Kidney (tissue), 13 donors: ENCODE measurements at regions not wholly inside any gene's neighbourhood (a gene's known extent, or its start where the extent isn't known, plus 50 kb on each side); places are given as distances from the start of the nearest gene placed in this dataset.

Experiments used
- DNase-seq, 5 donors: peaks; one replicate each; pipeline ENCODE4 v3.0.0-alpha.2; 2013 to 2020
- FAIRE-seq: peaks from 2 replicates; lab custom pipeline; 2012; peaks lifted over from hg19 to GRCh38; lab: Jason Lieb, UNC
- H3K27ac ChIP-seq, 2 donors: one replicate each; pipeline ENCODE4 v1.7.0; 2013; ENCODE audit warnings: low read depth in 2 of 2, low read length in 2 of 2, inconsistent platforms in 1 of 2
- H3K27me3 ChIP-seq: one replicate; pipeline ENCODE4 v1.7.1; 2013; ENCODE audit warnings: low read length, inconsistent platforms; ENCODE audit not compliant: control insufficient read depth, insufficient read depth
- H3K36me3 ChIP-seq, 3 donors: one replicate each; pipeline versions ENCODE4 v1.7.0 to v1.7.1; 2013; ENCODE audit warnings: low read length in 3 of 3, control low read depth in 1 of 3, inconsistent platforms in 1 of 3; ENCODE audit not compliant: insufficient read depth in 3 of 3, control insufficient read depth in 2 of 3
- H3K4me1 ChIP-seq, 3 donors: one replicate each; pipeline versions ENCODE4 v1.7.0 to v1.7.1; 2013; ENCODE audit warnings: low read length in 3 of 3, inconsistent platforms in 1 of 3, low read depth in 1 of 3; ENCODE audit not compliant: control insufficient read depth in 2 of 3, insufficient read depth in 2 of 3
- H3K4me3 ChIP-seq, 3 donors: one replicate each; pipeline versions ENCODE4 v1.7.0 to v1.8.1; 2013; ENCODE audit warnings: low read length in 3 of 3, control low read depth in 1 of 3, inconsistent platforms in 1 of 3
- H3K9ac ChIP-seq, 3 donors: one replicate each; pipeline versions ENCODE4 v1.7.0 to v1.7.1; 2013; ENCODE audit warnings: low read length in 3 of 3, control low read depth in 1 of 3, inconsistent platforms in 1 of 3
- H3K9me3 ChIP-seq, 3 donors: one replicate each; pipeline versions ENCODE4 v1.7.0 to v1.7.1; 2013; ENCODE audit warnings: low read length in 3 of 3, control low read depth in 1 of 3, inconsistent platforms in 1 of 3; ENCODE audit not compliant: control insufficient read depth in 2 of 3, insufficient read depth in 1 of 3
- intact Hi-C: fragments of 100-400 bp; cut with DNase I; formaldehyde crosslinking; loops from one replicate; pipeline ENCODE4 v1.11.1; 2022
- TF ChIP-seq, protein P1 (sequence below): IDR thresholded peaks from 3 replicates; pipeline ENCODE4 v1.5.1; 2012; ENCODE audit warnings: mild to moderate bottlenecking, moderate library complexity, borderline replicate concordance; ENCODE audit not compliant: insufficient read depth; ENCODE audit errors: extremely low read depth
- donor health status: control.
- donor health status: control.
- donor health status: control.
- donor health status: control.
- donor health status: control.
- donor health status: DM: yes; HTN: yes; CAD: no.
- donor health status: Normal renal cell carcinoma (clear cell type).

DNA sequence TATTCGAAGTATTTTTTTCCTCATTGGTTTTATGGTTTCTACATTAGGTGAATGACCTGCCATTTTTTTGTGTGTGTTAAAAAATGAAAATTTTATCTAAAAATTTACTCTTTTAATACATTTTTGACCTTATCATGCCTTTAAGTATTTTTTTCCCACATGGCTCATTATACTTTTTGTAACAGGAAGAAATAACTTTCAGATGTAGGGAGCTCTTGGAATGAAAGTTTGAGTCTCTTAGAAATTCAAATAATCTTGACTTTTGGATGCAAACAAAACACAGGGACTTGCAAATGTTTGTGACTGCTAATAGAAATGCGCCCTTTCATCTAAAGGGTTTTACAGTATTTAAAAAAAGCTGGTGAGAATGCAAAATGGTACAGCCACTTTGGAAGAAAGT, 457.9 kb downstream of the KLF5 start:
- no peaks in the 10 kb centered on the region for H3K27me3 ChIP-seq
- H3K36me3 ChIP-seq, result no peaks in the 10 kb centered on the region
- intact Hi-C loops, result no loop called here
- no peak for DNase-seq
- TF ChIP-seq, protein P1, sequence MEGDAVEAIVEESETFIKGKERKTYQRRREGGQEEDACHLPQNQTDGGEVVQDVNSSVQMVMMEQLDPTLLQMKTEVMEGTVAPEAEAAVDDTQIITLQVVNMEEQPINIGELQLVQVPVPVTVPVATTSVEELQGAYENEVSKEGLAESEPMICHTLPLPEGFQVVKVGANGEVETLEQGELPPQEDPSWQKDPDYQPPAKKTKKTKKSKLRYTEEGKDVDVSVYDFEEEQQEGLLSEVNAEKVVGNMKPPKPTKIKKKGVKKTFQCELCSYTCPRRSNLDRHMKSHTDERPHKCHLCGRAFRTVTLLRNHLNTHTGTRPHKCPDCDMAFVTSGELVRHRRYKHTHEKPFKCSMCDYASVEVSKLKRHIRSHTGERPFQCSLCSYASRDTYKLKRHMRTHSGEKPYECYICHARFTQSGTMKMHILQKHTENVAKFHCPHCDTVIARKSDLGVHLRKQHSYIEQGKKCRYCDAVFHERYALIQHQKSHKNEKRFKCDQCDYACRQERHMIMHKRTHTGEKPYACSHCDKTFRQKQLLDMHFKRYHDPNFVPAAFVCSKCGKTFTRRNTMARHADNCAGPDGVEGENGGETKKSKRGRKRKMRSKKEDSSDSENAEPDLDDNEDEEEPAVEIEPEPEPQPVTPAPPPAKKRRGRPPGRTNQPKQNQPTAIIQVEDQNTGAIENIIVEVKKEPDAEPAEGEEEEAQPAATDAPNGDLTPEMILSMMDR, result no peak
- no peak overlapping the region for H3K27ac ChIP-seq
- no peak overlapping the region for H3K9ac ChIP-seq
- no peaks in the 10 kb centered on the region for H3K9me3 ChIP-seq
- H3K4me1 ChIP-seq, result no peaks in the 10 kb centered on the region
- no peak for FAIRE-seq
- no peak overlapping the region for H3K4me3 ChIP-seq

DNA sequence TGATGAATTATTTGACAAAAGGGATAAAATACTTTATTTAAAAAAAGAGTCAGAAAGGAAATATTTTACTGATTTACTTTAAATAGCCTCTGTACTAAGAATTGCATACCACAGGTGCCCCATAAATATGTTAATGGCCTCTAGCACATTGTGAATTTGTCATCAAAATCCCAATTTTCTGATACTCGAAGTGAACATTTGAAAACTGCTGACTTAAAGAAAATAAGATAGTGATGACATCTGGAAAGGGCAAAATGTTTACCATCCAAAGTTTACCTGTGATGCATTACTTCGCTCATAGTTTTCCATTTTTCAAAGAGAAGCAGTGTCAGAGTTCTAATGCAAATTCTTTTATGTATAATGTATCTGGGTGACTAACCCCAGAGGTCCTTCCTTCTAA, 455.4 kb downstream of the KLF5 start:
- no peak for FAIRE-seq
- H3K4me3 ChIP-seq, result no peak overlapping the region

DNA sequence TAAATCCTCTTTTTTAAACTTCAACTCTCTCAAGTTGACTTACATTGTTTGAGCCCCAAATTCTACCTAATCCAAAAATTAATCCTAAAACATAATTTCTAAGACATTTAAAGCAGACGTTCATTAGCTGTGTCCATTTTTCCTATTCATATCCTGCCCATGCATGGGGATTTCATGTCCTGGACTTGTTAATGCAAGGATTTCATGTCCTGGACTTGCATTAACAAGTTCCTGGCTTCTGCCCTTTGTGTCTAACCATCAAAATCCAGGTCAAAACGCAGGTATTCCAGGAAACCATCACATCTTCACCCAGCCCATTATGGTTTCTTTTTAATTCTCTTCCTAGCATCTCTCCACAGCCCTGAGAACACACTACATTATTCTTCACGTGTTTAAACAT, 454.9 kb downstream of the KLF5 start:
- TF ChIP-seq, protein P1, result no peak

More for the DNA sequence above, 455.4 kb downstream of the KLF5 start:
- Histone ChIP-seq H3K27me3 (no peaks in the 10 kb centered on the region), H3K4me1 (no peaks in the 10 kb centered on the region), H3K9ac (no peak overlapping the region), H3K36me3 (no peaks in the 10 kb centered on the region), H3K27ac (no peak overlapping the region), H3K9me3 (no peaks in the 10 kb centered on the region)
- intact Hi-C loops, result no loop called here
- DNase-seq, result no peak
- TF ChIP-seq, protein P1, result no peak

DNA sequence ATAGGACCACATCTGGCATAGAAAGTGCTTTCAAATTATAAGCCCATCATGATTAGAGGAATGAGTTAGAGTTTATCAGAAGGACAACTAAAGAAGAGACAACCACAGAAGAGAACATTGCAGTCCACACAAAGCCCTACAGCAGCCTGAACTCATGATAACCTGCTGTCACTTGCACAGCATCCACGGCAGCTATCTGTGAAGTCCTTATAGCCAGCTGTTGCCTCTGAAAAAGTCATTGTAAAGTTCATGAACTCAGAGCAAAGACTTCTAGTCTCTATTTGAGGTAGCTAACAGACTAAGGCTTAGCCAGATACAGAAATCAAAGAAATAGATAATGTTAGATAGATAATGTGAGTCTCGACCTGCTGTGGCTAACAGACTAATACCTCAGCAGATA, 450.0 kb downstream of the KLF5 start:
- Histone ChIP-seq H3K9me3 (no peaks in the 10 kb centered on the region), H3K4me3 (no peak overlapping the region), H3K36me3 (no peaks in the 10 kb centered on the region), H3K9ac (no peak overlapping the region), H3K27me3 (no peaks in the 10 kb centered on the region), H3K4me1 (no peaks in the 10 kb centered on the region), H3K27ac (no peak overlapping the region)
- intact Hi-C loops, result no loop called here
- no peak for FAIRE-seq
- TF ChIP-seq, protein P1, result no peak
- no peak for DNase-seq

More for the DNA sequence above, 454.9 kb downstream of the KLF5 start:
- H3K36me3 ChIP-seq, result no peaks in the 10 kb centered on the region
- DNase-seq, result no peak
- FAIRE-seq, result no peak
- no peaks in the 10 kb centered on the region for H3K27me3 ChIP-seq
- H3K4me3 ChIP-seq, result no peak overlapping the region
- H3K9me3 ChIP-seq, result no peaks in the 10 kb centered on the region
- H3K27ac ChIP-seq, result no peak overlapping the region
- H3K9ac ChIP-seq, result no peak overlapping the region
- intact Hi-C loops, result no loop called here
- no peaks in the 10 kb centered on the region for H3K4me1 ChIP-seq
